Endometrium (tissue), 2 donors: ENCODE measurements at regions not wholly inside any gene's neighbourhood (a gene's known extent, or its start where the extent isn't known, plus 50 kb on each side); places are given as distances from the start of the nearest gene placed in this dataset.
"Not testable (repeated sequence)": the region's sequence is repeated elsewhere in the genome, so short reads cannot be mapped to it uniquely, and the experiment has no call there.

ENCODE experiments used
- FAIRE-seq: peaks from 2 replicates; lab custom pipeline; 2012; peaks lifted over from hg19 to GRCh38; lab: Jason Lieb, UNC
- donor health status: control.
- donor health status: control.

GRCh38 chr6:170193326-170193821 is 97.5 kb downstream of the DLL1 start:
- no peak for FAIRE-seq

- FAIRE-seq = no peak
Observed at GRCh38 chr6:170192905-170193304, 98.0 kb downstream of the DLL1 start.

- not testable (repeated sequence) for FAIRE-seq
Observed at GRCh38 chr6:170192101-170192500, 98.8 kb downstream of the DLL1 start.

GRCh38 chr6:170190046-170190445 is 100.8 kb downstream of the DLL1 start:
- FAIRE-seq = no peak

GRCh38 chr6:170189236-170189635 is 101.6 kb downstream of the DLL1 start:
- FAIRE-seq = no peak

- no peak for FAIRE-seq
Observed at GRCh38 chr6:170188571-170189001, 102.3 kb downstream of the DLL1 start.

- no peak for FAIRE-seq
Observed at GRCh38 chr6:170187669-170188566, 103.0 kb downstream of the DLL1 start.

GRCh38 chr6:170186941-170187668 is 103.8 kb downstream of the DLL1 start:
- FAIRE-seq = no peak

GRCh38 chr6:170186006-170186935 is 104.6 kb downstream of the DLL1 start:
- no peak for FAIRE-seq

GRCh38 chr6:170185175-170185978 is 105.5 kb downstream of the DLL1 start:
- FAIRE-seq = no peak

GRCh38 chr6:170184316-170184715 is 106.6 kb downstream of the DLL1 start:
- FAIRE-seq = no peak

- no peak for FAIRE-seq
Observed at GRCh38 chr6:170183521-170183920, 107.4 kb downstream of the DLL1 start.

- FAIRE-seq = no peak
Observed at GRCh38 chr6:170182781-170183120, 108.1 kb downstream of the DLL1 start.

- no peak for FAIRE-seq
Observed at GRCh38 chr6:170182093-170182780, 108.6 kb downstream of the DLL1 start.

- FAIRE-seq = no peak
Observed at GRCh38 chr6:170181338-170181690, 109.6 kb downstream of the DLL1 start.

- no peak for FAIRE-seq
Observed at GRCh38 chr6:170180671-170181337, 110.1 kb downstream of the DLL1 start.

- FAIRE-seq = no peak
Observed at GRCh38 chr6:170179616-170180324, 111.1 kb downstream of the DLL1 start.

GRCh38 chr6:170178561-170179477 is 112.1 kb downstream of the DLL1 start:
- no peak for FAIRE-seq
